HL-60 (cell line): ENCODE measurements at regions not wholly inside any gene's neighbourhood (a gene's known extent, or its start where the extent isn't known, plus 50 kb on each side); places are given as distances from the start of the nearest gene placed in this dataset.

Source experiments
- CTCF ChIP-seq: IDR thresholded peaks from one replicate; pipeline ENCODE4 v1.5.1; 2011; ENCODE audit warnings: low read length, control low read depth, inconsistent platforms; ENCODE audit not compliant: insufficient read depth
- TF ChIP-seq, protein P1 (sequence below): IDR thresholded peaks from 2 replicates; pipeline ENCODE4 v1.6.1; 2012; ENCODE audit warnings: low read depth; ENCODE audit not compliant: insufficient replicate concordance

GRCh38 chr4:12084690-12085089, 656.0 kb upstream of the HS3ST1 start:
- TF ChIP-seq CTCF: no peak
- TF ChIP-seq, protein P1, sequence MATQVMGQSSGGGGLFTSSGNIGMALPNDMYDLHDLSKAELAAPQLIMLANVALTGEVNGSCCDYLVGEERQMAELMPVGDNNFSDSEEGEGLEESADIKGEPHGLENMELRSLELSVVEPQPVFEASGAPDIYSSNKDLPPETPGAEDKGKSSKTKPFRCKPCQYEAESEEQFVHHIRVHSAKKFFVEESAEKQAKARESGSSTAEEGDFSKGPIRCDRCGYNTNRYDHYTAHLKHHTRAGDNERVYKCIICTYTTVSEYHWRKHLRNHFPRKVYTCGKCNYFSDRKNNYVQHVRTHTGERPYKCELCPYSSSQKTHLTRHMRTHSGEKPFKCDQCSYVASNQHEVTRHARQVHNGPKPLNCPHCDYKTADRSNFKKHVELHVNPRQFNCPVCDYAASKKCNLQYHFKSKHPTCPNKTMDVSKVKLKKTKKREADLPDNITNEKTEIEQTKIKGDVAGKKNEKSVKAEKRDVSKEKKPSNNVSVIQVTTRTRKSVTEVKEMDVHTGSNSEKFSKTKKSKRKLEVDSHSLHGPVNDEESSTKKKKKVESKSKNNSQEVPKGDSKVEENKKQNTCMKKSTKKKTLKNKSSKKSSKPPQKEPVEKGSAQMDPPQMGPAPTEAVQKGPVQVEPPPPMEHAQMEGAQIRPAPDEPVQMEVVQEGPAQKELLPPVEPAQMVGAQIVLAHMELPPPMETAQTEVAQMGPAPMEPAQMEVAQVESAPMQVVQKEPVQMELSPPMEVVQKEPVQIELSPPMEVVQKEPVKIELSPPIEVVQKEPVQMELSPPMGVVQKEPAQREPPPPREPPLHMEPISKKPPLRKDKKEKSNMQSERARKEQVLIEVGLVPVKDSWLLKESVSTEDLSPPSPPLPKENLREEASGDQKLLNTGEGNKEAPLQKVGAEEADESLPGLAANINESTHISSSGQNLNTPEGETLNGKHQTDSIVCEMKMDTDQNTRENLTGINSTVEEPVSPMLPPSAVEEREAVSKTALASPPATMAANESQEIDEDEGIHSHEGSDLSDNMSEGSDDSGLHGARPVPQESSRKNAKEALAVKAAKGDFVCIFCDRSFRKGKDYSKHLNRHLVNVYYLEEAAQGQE: no peak
